Psoas muscle (tissue), 7 donors: ENCODE measurements at regions not wholly inside any gene's neighbourhood (a gene's known extent, or its start where the extent isn't known, plus 50 kb on each side); places are given as distances from the start of the nearest gene placed in this dataset.
A peak's percentile ranks its signal among the peaks of the same experiment; 100 is the strongest.

Source experiments
- ATAC-seq, 4 donors: fragments of 200-7000 bp; cut with Tn5 transposase; one replicate each; pipeline ENCODE4 v1.9.1; 2020; ENCODE audit warnings: moderate library complexity in 3 of 4, mild to moderate bottlenecking in 2 of 4
- DNase-seq, 2 donors: peaks; one replicate each; pipeline ENCODE4 v3.0.0-alpha.2; 2020
- H3K27ac ChIP-seq: fragments of 200-600 bp; one replicate; pipeline ENCODE4 v1.8.0; 2022
- H3K27me3 ChIP-seq, 3 donors: fragments of 200-600 bp in 1 of 3; one replicate each; pipeline versions ENCODE4 v1.6.1 to v1.8.0; 2013 to 2022; ENCODE audit warnings: low read length in 2 of 3, mild to moderate bottlenecking in 2 of 3, moderate library complexity in 1 of 3; ENCODE audit not compliant: insufficient read depth in 3 of 3
- H3K36me3 ChIP-seq, 2 donors: fragments of 200-600 bp in 1 of 2; one replicate each; pipeline versions ENCODE4 v1.6.1 to v1.8.0; 2013 to 2022; ENCODE audit warnings: low read depth in 1 of 2, mild to moderate bottlenecking in 1 of 2, moderate library complexity in 1 of 2; ENCODE audit not compliant: insufficient read depth in 1 of 2
- H3K4me1 ChIP-seq: fragments of 200-600 bp; one replicate; pipeline ENCODE4 v1.8.0; 2022
- H3K4me3 ChIP-seq: fragments of 200-600 bp; one replicate; pipeline ENCODE4 v1.8.0; 2022; ENCODE audit warnings: mild to moderate bottlenecking
- H3K9me3 ChIP-seq: fragments of 200-600 bp; one replicate; pipeline ENCODE4 v1.8.0; 2022
- WGBS, 3 donors: extraction: QIAGEN DNeasy Blood & Tissue Kit; methylation state at CpG; one replicate each; pipeline versions ENCODE4 v1.1.6 to v1.1.7; 2013; 5-methylcytosine and 5-hydroxymethylcytosine counted together
- intact Hi-C, 2 donors: fragments of 100-400 bp; cut with DNase I; formaldehyde crosslinking; loops; one replicate each; pipeline versions ENCODE4 v1.11.0 to v1.14.2; 2022
- TF ChIP-seq, protein P1 (sequence below): fragments of 200-600 bp; IDR thresholded peaks from one replicate; pipeline ENCODE4 v1.8.0; 2022; ENCODE audit warnings: antibody characterized with exemption
- donor health status: healthy with polysubstance abuse.
- donor health status: DM: no; HTN: no; CAD: no; lungs with moderate emphysema.
- donor health status: Bipolar disorder and iron deficiency.
- donor health status: healthy.
- donor health status: DM: yes; HTN: yes; CAD: no.
- donor health status: DM: no; HTN: no; CAD: no.
- donor health status: DM: yes; HTN: yes; CAD: no.

DNA sequence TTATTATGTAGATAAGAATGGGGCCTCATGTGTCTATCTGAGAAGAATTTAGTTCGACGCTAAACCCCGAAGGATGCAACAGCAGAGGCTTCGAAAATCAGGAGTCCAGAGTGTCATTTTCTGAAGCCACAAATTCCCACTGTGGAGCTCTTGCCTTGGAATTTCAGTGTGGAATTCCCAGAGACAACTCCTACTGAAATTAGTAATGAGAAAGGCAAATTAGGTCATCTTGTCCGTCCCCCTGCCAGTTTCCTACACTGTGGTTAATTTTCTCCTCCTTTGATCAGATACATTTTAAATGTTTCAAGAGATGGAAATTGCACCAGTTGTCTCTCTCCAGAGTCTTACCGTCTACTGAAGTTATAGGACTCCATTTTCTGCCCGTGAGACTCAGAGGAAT is 633.6 kb downstream of the BNC2 start:
- H3K4me1 ChIP-seq = no peaks in the 10 kb centered on the region
- no peaks in the 10 kb centered on the region for H3K9me3 ChIP-seq
- intact Hi-C loops = no loop called here
- H3K36me3 ChIP-seq = no peaks in the 10 kb centered on the region
- TF ChIP-seq, protein P1, sequence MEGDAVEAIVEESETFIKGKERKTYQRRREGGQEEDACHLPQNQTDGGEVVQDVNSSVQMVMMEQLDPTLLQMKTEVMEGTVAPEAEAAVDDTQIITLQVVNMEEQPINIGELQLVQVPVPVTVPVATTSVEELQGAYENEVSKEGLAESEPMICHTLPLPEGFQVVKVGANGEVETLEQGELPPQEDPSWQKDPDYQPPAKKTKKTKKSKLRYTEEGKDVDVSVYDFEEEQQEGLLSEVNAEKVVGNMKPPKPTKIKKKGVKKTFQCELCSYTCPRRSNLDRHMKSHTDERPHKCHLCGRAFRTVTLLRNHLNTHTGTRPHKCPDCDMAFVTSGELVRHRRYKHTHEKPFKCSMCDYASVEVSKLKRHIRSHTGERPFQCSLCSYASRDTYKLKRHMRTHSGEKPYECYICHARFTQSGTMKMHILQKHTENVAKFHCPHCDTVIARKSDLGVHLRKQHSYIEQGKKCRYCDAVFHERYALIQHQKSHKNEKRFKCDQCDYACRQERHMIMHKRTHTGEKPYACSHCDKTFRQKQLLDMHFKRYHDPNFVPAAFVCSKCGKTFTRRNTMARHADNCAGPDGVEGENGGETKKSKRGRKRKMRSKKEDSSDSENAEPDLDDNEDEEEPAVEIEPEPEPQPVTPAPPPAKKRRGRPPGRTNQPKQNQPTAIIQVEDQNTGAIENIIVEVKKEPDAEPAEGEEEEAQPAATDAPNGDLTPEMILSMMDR = no peak
- no peaks in the 10 kb centered on the region for H3K27me3 ChIP-seq
- no peak for DNase-seq
- no peak overlapping the region for H3K4me3 ChIP-seq
- ATAC-seq = no peak
- WGBS, 3 donors = 70 to 83% (median 76%) methylated on average over 7 of the region's 7 CpGs
- H3K27ac ChIP-seq = no peak overlapping the region

- ATAC-seq (no peak), DNase-seq (no peak)
- Histone ChIP-seq H3K36me3 (no peaks in the 10 kb centered on the region), H3K9me3 (no peaks in the 10 kb centered on the region), H3K27ac (no peak overlapping the region), H3K27me3 (no peaks in the 10 kb centered on the region), H3K4me1 (no peaks in the 10 kb centered on the region), H3K4me3 (no peak overlapping the region)
- TF ChIP-seq, protein P1 = no peak
- 91 to 94% (median 93%) methylated on average over 5 of the region's 5 CpGs for WGBS, 3 donors
- intact Hi-C loops = no loop called here
These were observed 631.8 kb downstream of the BNC2 start for GRCh38 chr9:16238623-16239138.

DNA sequence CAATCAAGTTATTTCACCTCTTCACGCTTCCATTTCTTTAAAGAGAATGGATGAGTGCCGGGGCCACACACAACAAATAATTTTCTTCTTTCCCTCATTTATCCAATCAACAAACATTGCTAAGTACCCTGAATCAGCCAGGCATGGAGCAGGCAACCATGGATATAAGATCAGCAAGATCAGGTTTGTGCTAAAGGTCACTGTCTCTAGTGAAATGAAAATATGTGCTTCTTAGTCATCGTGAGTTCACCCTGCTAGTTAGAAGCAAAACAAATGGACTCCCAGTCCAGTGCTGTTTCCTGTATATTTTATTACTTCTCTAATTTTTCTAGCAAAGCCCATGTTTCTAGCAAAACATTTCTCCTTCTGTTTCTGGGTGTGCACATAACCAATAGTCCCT is 629.2 kb downstream of the BNC2 start:
- 73 to 87% (median 74%) methylated on average over 3 of the region's 3 CpGs for WGBS, 3 donors
- Histone ChIP-seq H3K27ac (no peak overlapping the region), H3K36me3 (no peaks in the 10 kb centered on the region), H3K9me3 (no peaks in the 10 kb centered on the region), H3K4me3 (no peak overlapping the region), H3K27me3 (no peaks in the 10 kb centered on the region), H3K4me1 (peaks cover 1% of the 10 kb centered on the region)
- ATAC-seq = no peak
- no peak for DNase-seq
- intact Hi-C loops = no loop called here
- TF ChIP-seq, protein P1 = no peak

DNA sequence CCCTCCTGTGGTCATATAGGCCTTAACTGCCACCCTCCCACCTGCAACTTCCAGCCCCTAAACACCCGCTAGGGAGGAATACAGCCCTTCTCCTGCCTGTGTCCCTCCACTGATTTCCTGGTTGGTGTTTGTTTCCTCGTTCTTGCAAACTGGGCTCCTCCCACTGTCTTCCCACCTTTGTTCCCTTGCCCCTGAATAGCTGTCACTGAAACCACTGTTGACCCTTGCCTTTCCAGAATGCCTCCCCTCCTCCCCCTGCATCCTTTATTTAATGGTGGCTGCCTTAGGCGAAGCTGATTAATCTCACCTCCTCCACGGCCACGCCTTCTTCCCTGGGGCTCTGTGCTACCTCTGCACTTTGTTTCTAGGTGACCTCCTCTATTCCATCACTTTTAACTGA is 626.7 kb downstream of the BNC2 start:
- DNase-seq = no peak
- no peak overlapping the region for H3K27ac ChIP-seq
- intact Hi-C loops = no loop called here
- TF ChIP-seq, protein P1 = no peak
- H3K27me3 ChIP-seq = no peaks in the 10 kb centered on the region
- WGBS, 3 donors = 80 to 92% (median 85%) methylated on average over 5 of the region's 5 CpGs
- no peaks in the 10 kb centered on the region for H3K36me3 ChIP-seq
- no peak overlapping the region for H3K4me3 ChIP-seq
- no peak for ATAC-seq
- peaks cover 11% of the 10 kb centered on the region for H3K4me1 ChIP-seq
- no peaks in the 10 kb centered on the region for H3K9me3 ChIP-seq

- 47 to 80% (median 57%) methylated on average over 1 of the region's 1 CpG for WGBS, 3 donors
- intact Hi-C loops = no loop called here
- H3K27me3 ChIP-seq = no peaks in the 10 kb centered on the region
- TF ChIP-seq, protein P1 = no peak
- peaks cover 11% of the 10 kb centered on the region for H3K4me1 ChIP-seq
- H3K9me3 ChIP-seq = no peaks in the 10 kb centered on the region
- DNase-seq (peak in 1 of 2 donors; percentile 33), ATAC-seq (peak in 3 of 4 donors; percentile 46 to 68 (median 51))
- no peak overlapping the region for H3K27ac ChIP-seq
- H3K36me3 ChIP-seq = no peaks in the 10 kb centered on the region
- no peak overlapping the region for H3K4me3 ChIP-seq
These were observed 624.6 kb downstream of the BNC2 start for GRCh38 chr9:16245756-16246440.
